GM12891 (cell line): ENCODE measurements at regions not wholly inside any gene's neighbourhood (a gene's known extent, or its start where the extent isn't known, plus 50 kb on each side); places are given as distances from the start of the nearest gene placed in this dataset.
"Not testable (repeated sequence)": the region's sequence is repeated elsewhere in the genome, so short reads cannot be mapped to it uniquely, and the experiment has no call there.

Experiments
- POLR2A ChIP-seq: IDR thresholded peaks from 2 replicates; pipeline ENCODE4 v1.6.1; 2011; ENCODE audit warnings: low read depth, low read length, control low read depth
- POLR2AphosphoS5 ChIP-seq: IDR thresholded peaks from 2 replicates; pipeline ENCODE4 v1.6.1; 2011; ENCODE audit warnings: low read depth, low read length, control low read depth
- POU2F2 ChIP-seq: IDR thresholded peaks from 2 replicates; pipeline ENCODE4 v1.6.1; 2011; ENCODE audit warnings: low read depth, mild to moderate bottlenecking, control low read depth, low read length, moderate library complexity
- SPI1 ChIP-seq: IDR thresholded peaks from 2 replicates; pipeline ENCODE4 v1.6.1; 2011; ENCODE audit warnings: low read depth, low read length, control low read depth
- TAF1 ChIP-seq: IDR thresholded peaks from 2 replicates; pipeline ENCODE4 v1.6.1; 2011; ENCODE audit warnings: low read depth, low read length, control low read depth

GRCh38 chr7:6930787-6931186 lies 104.7 kb upstream of the CCZ1B start:
- TF ChIP-seq TAF1, POLR2AphosphoS5, POLR2A, SPI1, POU2F2: not testable (repeated sequence)
